Superior temporal gyrus (tissue), 1 donor: ENCODE measurements at regions not wholly inside any gene's neighbourhood (a gene's known extent, or its start where the extent isn't known, plus 50 kb on each side); places are given as distances from the start of the nearest gene placed in this dataset.

Experiments used
- DNase-seq: peaks from one replicate; pipeline ENCODE4 v3.0.0-alpha.2; 2016; ENCODE audit errors: extremely low spot score

DNA sequence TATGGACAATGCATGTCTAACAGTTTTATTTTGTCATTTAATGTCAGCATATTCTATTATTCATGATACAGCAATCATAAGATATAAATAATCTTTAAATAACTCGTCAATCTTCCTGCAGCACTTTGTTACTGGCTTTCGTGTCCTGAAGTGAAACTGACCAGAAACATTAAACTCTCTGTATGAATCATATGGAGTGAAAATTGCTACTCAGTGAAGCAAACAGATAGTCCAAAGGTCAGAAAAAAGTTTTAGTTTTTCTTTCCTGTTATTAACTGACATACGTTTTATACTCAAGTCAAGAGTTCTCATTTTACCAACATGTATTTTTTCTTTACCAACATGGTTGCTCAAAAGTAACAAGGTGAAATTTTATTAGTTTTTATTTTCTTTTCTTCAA lies 106.8 kb upstream of the GALNT5 start:
- no peak for DNase-seq

- no peak for DNase-seq
Observed at GRCh38 chr2:157152362-157152761, 105.1 kb upstream of the GALNT5 start.

- DNase-seq, result no peak
Observed at GRCh38 chr2:157155992-157156391, 101.5 kb upstream of the GALNT5 start.

DNA sequence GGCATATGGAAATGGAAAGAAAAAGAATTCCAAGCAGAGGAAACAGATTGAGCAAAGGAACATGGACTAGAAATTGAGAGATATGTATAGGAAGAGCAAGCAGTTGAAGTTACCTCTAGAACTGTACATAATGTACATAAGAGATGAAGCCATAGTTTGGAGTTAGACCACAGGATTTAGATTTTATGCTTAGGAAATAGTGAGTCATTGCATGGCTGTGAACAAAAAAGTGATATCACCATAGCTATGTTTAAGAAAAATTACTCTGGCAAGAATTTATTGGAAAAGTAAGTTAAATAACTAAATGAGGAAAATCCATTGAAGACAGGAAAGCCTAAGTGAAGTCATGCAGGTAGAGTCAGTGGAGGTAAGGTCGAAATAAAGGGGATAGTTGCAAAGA lies 99.4 kb upstream of the GALNT5 start:
- no peak for DNase-seq

DNA sequence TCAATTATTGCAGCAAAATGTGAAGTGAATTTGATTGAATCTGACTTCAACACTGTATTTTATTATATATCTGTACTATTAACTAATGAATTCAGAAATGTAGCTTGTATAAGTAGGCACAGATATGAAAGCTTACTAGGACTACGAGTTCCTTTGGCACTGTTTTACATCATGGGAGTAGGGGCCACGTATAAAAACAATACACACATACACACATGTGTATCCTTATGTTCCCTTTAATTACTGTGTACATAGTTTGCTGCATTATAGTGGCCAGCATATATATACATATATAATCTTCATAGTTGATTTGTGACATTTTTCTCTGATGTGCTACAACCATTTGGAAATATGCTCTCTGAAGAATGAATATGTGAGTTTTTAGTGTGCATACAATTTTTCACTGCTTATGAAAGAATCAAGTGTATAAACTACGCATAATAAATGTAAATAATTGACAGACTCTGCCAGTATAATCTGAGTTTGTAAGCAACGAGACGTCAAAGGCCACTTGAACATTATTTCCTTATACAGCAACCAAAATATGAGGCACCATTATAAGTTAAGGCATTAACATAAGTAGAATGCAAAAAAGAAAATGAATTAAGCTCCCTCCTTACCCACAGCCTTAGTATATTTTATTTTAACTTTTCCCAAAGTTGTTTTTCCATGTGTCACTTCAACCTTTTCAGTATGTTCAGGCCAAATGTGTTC lies 98.1 kb upstream of the GALNT5 start:
- DNase-seq, result no peak

DNA sequence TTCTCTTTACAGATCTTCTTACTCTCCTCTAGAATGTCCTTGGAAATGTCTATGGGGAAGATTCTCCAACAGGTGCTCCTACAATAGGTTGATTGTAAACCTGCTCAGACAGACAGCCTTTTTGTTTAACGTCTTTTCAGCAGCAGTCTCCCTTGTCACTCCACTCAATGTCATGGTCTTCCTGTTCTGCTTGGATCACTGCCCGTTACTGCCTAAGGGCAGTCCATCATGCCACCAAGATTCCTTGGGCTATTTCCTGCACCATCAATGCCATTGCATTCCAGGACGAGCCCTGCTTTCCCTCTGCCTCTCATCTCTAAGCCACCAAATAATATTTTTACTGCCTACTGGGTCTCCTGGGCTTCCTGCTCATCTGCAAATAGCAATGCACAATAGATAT lies 97.4 kb upstream of the GALNT5 start:
- no peak for DNase-seq

- no peak for DNase-seq
Observed at GRCh38 chr2:157164370-157164769, 93.1 kb upstream of the GALNT5 start.

GRCh38 chr2:157164891-157165290 lies 92.6 kb upstream of the GALNT5 start:
- DNase-seq, result no peak

DNA sequence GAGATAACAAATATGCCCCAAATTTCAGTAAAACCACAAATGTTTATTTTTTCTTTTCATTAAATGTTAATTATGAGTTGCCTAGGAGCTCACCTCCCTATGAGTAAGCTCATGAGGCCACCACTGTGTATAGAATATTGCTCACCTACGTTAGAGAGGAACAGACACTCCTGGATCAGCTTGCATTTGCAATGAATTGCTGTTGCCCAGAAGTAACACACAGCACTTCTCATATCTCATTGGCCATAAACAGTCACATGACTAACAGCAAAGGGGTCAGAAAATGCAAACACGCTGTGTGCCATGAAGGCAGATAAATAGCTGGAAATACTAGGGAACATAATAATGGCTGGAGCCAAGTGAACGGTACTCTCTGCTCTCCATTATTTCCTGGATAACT lies 89.0 kb upstream of the GALNT5 start:
- DNase-seq, result no peak

GRCh38 chr2:157169889-157170288 lies 87.6 kb upstream of the GALNT5 start:
- DNase-seq, result no peak

GRCh38 chr2:157170299-157170698 lies 87.2 kb upstream of the GALNT5 start:
- no peak for DNase-seq

- no peak for DNase-seq
Observed at GRCh38 chr2:157172239-157172638, 85.3 kb upstream of the GALNT5 start.

DNA sequence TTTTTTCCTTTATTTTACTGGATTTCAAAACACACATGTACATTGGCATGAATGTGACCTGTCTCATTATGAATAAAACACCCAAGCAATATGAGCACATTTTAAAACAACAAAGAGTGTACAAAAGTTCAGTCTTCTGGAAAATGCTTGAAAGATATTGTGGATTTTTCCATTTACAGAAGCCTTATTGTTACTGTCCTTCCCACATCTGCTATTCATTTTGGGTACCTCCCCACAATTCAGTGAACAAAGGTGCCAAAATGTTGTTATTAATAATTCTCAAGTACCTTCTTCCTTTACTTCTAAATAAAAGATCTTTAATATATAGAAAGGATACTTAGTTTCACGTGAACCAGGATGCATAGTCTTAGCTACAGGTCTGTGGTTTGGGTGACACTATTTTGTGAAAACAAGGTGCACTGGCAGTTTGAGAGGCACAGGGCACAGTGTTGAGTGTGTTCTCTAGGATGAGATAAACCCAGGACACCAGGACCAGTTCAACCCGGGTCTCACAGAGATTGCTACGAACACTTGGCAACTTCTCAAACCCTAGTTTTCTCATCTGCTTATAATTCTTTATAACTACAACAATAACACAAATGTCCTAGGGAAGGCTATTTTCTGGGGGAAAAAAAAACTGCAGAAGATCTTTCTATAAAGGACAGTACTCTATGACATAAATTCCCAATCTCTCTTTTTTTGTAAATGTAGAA lies 84.5 kb upstream of the GALNT5 start:
- no peak for DNase-seq

DNA sequence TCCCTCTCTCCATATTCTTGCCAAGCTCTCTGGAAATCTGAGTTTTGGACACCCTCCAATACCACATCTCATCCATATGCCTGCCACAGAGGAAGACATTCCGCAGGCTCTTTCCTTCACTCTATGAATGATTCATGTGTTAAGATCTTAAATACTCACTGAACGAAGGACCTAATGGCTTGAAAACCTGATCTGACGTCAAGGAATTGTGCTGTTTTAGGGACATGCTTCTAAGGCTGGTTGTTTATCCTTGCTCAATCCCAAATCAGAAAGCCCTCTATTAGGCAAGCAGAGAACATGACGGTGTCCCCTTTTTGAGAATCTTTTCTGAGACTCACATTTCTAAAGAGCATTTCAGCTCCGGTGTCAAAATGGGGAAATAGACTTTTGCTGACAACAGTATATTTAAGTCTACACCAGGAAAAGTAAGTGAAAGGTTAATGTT lies 83.7 kb upstream of the GALNT5 start:
- DNase-seq, result peak; percentile 72

DNA sequence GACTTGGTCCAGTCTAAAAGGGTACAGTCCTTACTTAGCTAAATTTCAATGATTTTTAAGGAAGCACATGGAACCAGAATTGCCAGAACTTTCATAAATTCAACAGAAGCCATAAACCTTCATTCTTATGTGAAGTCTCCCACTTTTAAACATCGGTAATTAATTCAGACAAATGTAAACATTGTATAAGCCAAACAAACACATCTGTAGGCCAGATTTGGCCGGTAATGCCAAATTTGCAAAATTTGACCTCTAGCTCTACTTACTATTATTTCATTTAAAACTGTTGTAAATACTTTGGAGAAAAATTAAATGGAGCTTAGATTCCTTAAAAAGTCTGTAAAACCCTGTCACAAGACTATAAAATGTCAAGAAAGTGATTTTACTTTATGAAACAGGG lies 83.2 kb upstream of the GALNT5 start:
- DNase-seq, result no peak

- DNase-seq, result no peak
Observed at GRCh38 chr2:157176602-157177001, 80.9 kb upstream of the GALNT5 start.

- DNase-seq, result no peak
Observed at GRCh38 chr2:157178874-157179273, 78.6 kb upstream of the GALNT5 start.

GRCh38 chr2:157179324-157180105 lies 78.0 kb upstream of the GALNT5 start:
- no peak for DNase-seq

- no peak for DNase-seq
Observed at GRCh38 chr2:157180359-157180758, 77.1 kb upstream of the GALNT5 start.

DNA sequence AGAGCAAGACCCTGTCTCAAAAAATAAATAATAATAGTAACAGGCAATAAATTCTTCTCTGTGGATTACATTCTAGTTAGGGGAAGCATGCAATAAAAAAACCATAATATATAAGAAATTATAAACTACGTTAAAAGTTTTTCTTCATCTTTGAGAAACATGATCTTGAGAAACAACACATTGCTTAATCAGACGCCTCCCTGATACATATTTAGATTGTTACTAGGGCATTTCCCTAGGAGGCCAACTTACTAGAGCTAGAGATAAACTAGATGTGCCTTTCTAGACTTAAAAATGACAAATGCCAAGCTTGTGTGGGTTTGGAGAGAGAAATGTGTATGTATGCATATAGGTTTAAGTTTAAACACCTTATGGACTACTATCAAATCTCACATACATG lies 76.3 kb upstream of the GALNT5 start:
- DNase-seq, result no peak

DNA sequence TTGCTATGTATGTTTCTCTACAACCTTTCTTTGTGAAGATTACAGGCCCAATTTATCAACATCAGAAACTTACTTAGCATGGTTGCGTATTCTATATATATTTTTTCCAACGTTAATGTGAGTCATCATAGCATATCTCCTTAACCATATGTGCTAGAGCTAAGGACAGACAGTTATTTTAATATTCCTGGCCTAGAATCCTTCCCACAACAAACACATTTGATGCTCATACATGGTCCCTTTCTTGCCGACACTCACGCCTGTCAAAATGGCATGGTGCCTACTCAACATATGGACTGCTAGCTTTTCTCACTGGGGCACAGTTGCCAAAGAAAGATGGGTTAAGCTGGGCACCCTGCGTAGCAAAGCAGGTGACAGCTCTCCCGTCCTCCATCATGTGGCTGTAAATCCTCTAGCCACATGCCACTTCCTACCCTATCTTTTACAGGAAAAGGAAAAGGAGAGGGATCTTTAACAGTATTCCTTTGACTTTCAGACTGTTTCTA lies 75.2 kb upstream of the GALNT5 start:
- peak; percentile 63 for DNase-seq

DNA sequence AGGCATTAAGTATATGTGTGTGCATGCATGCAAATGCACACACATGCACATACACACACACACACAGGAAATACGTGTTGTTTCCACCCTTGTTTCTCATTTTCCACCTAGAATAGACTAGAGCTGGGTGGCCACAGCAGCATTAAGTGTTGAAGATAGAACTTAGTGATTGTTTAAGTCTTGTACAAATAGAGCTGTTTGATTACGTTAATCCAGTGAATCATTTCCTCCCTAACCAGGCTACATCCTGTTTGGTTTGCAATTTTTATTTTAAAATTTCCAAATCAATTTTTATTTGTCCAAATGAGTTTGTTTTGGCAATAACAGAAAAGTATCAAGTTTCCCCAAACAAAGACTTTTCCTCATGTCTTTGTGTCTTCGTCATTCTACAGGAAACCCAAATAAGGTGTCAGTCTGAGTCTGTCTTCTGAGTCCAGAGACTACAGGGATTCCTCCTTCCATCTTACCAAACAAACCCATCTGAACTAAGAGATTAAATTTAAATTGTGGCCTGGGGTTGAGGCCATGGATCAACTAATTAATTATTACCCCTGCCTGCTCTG lies 74.6 kb upstream of the GALNT5 start:
- no peak for DNase-seq
